Inferior parietal cortex (tissue), 1 donor: ENCODE measurements at regions not wholly inside any gene's neighbourhood (a gene's known extent, or its start where the extent isn't known, plus 50 kb on each side); places are given as distances from the start of the nearest gene placed in this dataset.
"Not testable (repeated sequence)": the region's sequence is repeated elsewhere in the genome, so short reads cannot be mapped to it uniquely, and the experiment has no call there.

Experiments used
- DNase-seq: peaks from one replicate; pipeline ENCODE4 v3.0.0-alpha.2; 2016; ENCODE audit errors: extremely low spot score

- DNase-seq: no peak
Observed at GRCh38 chr2:163951312-163951711, 215.5 kb upstream of the FIGN start.

GRCh38 chr2:163949693-163950092 lies 213.9 kb upstream of the FIGN start:
- no peak for DNase-seq

- no peak for DNase-seq
Observed at GRCh38 chr2:163944347-163944737, 208.5 kb upstream of the FIGN start.

DNA sequence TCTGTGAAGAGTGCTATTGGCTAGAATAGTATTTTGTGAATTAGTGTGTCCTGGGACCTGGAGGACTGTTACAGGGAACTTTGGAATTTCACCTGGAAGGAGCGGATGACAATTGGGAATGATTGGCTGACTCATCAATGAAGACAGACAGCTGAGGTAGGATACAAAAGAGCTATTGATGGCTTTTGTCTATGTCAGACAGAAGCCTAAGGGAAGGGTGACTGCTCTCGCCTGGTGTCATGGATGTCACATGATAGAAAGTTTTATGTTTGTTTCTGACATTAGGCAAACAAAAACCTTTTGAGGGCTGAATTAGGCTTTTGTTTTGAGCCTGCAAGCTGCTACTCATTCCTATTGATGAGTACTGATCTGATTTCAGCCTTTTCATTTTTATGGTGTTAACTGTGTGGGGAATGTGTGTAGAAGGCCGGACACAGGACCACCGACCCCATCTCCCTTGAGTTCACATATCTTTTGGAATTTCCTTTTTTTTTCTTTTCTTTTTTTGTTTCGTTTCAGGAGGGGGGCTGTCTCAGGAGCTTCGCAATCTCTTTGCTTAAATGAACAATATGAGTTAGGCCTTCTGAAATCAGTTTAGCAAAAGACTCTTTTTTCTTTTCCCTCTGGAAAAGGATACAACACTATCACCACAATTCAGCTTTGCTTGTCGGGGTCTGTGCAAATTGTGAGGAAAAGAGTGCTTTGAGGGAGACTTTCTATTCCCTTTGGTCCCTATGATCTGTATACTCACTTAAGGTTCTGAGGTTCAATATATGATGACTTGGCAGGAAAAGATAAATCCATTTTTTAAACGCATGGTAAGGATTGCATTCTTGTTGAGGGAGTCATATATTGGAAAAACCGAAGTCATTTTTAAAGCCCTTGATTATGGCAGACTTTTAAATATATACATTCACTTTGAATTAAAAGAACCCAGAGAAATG lies 207.9 kb upstream of the FIGN start:
- peak; percentile 80 for DNase-seq

GRCh38 chr2:163934131-163934530 lies 198.3 kb upstream of the FIGN start:
- DNase-seq: no peak

- no peak for DNase-seq
Observed at GRCh38 chr2:163919717-163920116, 183.9 kb upstream of the FIGN start.

- not testable (repeated sequence) for DNase-seq
Observed at GRCh38 chr2:163914486-163914885, 178.7 kb upstream of the FIGN start.

- DNase-seq: not testable (repeated sequence)
Observed at GRCh38 chr2:163913532-163913944, 177.7 kb upstream of the FIGN start.

DNA sequence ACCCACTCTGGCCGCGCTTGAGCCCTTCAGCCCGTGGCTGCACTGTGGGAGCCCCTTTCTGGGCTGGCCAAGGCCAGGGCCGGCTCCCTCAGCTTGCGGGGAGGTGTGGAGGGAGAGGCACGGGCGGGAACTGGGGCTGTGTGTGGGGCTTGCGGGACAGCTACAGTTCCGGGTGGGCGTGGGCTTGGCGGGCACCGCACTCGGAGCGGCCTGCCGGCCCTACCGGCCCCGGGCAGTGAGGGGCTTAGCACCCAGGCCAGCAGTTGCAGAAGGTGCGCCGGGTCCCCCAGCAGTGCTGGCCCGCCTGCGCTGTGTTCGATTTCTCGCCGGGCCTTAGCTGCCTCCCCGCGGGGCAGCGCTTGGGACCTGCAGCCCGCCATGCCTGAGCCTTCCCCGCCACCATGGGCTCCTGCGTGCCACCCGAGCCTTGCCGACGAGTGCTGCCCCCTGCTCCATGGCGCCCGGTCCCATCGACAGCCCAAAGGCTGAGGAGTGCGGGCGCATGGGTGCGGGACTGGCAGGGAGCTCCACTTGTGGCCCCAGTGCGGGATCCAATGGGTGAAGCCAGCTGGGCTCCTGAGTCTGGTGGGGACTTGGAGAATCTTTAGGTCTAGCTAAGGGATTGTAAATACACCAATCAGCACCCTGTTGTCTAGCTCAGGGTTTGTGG lies 173.7 kb upstream of the FIGN start:
- DNase-seq: no peak

- no peak for DNase-seq
Observed at GRCh38 chr2:163906410-163906809, 170.6 kb upstream of the FIGN start.

DNA sequence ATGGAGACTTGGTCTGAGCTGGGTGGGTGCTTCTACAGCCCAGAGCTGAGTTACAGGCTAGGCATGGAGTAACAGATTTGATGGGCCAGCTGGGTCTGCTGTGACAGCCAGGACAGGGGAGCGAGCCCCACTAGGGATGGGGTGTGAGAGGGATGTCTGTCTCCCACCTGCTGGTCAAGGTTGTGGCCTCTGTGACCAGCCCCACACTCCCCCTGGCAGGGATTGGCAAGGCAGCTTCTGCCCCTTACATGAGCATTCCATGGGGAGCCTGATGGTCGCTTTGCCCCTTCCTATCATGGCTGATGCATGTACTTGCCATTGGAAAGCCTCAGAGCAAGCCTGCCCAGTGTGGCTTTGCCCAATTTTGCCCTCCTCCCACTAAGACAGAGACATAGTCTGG lies 162.0 kb upstream of the FIGN start:
- DNase-seq: no peak

DNA sequence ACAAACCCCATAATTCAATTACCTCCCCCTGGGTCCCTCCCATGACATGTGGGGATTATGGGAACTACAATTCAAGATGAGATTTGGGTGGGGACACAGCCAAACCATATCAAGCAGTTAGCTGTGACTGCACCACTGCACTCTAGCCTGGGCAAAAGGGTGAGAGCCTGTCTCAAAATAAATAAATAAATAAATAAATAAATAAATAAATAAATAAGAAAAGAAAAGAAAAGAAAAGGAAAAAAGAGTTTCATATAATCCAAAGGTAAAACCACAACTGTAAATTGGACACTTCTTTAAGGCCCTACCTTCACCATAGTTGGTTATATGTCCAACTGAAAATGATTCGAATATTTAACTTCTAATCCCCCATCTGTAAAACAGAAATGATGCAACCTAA lies 157.6 kb upstream of the FIGN start:
- DNase-seq: not testable (repeated sequence)

DNA sequence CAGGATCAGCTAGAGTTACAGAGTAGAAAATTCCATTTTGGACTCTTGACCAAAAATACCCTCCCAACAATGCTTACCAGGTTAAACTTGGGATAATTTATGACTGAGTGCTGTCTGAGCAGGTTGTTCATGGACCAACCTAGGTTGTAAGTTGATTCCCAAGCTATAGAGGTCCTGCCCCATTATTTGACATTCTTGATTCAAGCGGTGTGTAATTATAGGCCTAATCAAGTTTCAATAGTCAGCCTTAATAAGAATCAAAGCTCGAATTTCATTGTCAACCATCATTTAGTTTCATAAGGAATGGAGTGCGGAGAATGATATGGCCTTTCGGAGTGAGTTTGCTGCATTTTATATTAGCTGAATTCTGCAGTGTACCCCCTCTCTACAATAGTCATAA lies 152.8 kb upstream of the FIGN start:
- no peak for DNase-seq

DNA sequence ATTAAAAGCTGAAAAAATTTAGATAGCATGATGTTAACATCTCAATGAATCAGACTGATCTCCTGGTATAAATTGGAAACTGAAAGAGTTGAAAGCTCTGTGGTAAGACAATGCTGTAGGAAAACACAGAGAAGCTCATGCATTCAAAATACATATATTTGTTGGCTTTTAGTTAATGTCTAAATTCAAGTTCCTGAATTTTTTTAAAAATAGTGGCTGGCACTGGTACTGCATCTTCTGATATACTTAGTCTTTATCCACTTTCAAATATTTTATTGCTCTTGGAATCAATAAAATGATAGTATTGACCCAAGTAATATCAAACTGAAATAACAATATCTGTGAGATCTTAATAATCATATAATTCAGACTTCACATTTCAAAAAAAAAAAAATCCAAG lies 151.4 kb upstream of the FIGN start:
- no peak for DNase-seq

DNA sequence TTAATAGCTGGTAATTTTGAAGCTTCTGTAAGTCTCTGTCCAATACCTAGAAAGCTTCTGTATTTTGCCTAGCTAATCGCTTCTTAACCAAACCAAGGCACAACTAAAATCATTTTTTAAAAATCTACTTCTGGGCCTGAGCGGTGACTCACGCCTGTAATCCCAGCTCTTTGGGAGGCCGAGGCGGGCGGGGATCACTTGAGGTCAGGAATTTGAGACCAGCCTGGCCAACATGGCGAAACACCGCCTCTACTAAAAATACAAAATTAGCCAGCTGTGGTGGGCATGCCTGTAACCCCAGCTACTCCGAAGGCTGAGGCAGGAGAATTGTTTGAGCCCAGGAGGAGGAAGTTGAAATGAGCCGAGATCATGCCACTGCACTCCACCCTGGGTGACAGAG lies 148.6 kb upstream of the FIGN start:
- DNase-seq: no peak

DNA sequence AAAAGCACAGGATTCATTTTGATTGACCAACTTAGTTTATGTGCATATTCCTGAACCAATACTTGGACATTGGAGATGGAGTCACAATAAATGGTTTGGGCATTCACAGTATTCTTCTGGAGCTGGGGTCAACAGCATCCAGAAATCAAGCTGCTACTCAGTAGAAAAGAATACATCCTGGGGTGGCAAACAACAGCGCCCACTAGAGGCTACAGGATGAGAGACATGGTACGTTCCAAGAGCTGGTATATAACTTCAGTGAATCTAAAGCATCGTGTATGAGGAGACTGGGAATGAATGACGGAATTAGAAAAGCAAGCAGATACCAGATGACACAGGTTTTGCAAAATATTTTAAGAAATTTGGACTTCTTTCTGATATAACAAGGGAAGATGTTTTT lies 142.9 kb upstream of the FIGN start:
- DNase-seq: peak; percentile 9

DNA sequence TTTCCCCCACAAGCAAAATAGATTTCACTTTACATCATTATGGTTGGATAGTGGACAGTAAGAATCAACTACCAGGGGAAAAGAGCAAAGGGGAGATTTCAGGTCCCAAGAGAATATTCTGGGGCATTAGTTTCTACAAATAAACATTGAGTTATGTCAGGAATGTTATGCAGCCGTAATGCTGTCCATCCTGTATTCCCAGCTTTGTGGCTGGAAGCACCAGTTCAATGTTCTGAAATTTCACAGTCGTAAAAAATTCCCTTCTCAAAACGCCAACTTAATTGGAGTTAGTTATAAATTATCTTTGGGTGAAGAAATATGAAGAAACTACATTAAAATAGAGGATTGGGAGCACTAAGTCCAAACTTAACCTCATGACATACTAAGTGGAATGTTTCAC lies 141.5 kb upstream of the FIGN start:
- no peak for DNase-seq

- DNase-seq: no peak
Observed at GRCh38 chr2:163863073-163863472, 127.3 kb upstream of the FIGN start.

- DNase-seq: no peak
Observed at GRCh38 chr2:163859951-163860350, 124.1 kb upstream of the FIGN start.

DNA sequence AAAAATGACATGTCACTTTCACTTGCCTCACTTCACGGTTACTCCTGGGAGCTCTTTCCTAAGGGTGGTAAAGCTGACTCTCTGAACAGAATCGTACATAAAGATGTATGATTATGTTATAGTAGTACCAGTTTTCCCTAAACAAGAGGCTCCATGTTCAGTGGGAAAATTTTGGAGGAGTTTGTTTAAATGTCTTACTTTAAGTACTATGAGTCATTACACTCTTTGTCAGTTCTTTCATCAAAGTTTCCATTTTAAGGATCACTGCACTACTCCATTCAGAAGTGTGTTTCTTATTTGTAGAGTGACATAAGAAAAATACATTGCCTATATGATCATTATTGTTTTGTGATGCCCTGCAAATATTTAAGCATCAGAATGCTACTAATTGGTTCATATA lies 121.1 kb upstream of the FIGN start:
- DNase-seq: no peak

DNA sequence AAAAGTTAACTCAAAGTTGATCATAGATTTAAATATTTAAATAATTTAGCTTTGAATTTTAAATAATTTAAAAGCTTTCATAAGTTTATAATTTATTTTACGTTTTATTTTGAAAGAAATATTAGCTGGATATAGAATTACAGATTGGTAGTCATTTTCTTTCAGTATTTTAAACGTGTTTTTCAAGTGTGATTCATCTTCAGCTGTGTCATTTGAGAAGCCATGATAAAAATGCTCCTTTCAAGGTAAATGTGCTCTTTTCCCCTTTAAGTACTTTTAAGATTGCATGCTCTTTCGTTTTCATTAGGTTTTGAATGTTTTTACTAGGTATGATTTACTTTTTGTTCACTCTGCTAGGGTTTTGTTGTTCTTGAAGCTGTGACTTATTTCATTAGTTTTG lies 116.8 kb upstream of the FIGN start:
- no peak for DNase-seq

- DNase-seq: no peak
Observed at GRCh38 chr2:163849756-163850435, 114.1 kb upstream of the FIGN start.

DNA sequence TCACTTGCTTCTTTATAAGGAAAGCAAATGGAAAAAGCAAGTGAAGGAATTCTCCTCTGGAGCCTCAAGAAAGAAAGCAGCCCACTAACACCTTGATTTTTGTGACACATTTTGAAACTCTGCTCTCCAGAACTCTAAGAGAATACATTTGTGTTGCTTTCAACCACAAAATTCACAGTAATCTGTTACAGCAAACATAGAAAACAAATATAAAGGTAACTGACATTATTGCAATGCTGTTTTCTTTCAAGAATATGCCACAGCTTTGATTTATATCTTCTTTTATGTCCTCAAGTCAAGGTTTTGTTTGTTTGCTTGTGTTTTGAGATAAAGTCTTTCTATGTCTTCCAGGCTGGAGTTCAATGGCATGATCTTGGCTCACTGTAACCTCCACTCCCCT lies 103.1 kb upstream of the FIGN start:
- no peak for DNase-seq
